ENCODE measurements at regions not wholly inside any gene's neighbourhood (a gene's known extent, or its start where the extent isn't known, plus 50 kb on each side); places are given as distances from the start of the nearest gene placed in this dataset.

DNA sequence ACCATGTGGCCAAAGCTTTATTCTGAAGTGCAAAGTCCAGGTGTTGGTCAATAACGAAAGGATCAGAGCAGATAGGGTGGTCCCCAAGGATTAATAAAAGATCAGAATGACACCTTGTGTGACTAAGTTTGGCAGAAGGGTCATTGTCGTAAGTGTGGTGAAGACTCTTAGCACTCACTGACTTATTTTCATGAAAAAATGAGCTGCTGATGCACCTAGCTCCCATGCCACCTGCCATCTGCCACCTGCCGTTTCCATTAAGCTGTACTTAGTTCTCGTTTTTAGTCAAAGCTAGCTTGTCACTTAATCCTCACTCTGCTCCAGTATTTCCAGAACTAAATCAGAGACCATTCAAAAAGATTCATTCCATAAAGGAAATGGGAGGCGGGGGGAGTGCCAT lies 112.6 kb downstream of the SEC16B start:
- H3K4me1 ChIP-seq (ENCODE audit: low read depth), result no peaks in the 10 kb centered on the region
- DNase-seq (no peak), ATAC-seq (no peak)
- no peaks in the 10 kb centered on the region for H3K36me3 ChIP-seq (ENCODE audit: low read depth)
- H3K9me3 ChIP-seq, result no peaks in the 10 kb centered on the region
- H3K4me3 ChIP-seq, result no peak overlapping the region
- intact Hi-C loops (cut with DNase I, micrococcal nuclease), result no loop called here
- TF ChIP-seq, protein P1, sequence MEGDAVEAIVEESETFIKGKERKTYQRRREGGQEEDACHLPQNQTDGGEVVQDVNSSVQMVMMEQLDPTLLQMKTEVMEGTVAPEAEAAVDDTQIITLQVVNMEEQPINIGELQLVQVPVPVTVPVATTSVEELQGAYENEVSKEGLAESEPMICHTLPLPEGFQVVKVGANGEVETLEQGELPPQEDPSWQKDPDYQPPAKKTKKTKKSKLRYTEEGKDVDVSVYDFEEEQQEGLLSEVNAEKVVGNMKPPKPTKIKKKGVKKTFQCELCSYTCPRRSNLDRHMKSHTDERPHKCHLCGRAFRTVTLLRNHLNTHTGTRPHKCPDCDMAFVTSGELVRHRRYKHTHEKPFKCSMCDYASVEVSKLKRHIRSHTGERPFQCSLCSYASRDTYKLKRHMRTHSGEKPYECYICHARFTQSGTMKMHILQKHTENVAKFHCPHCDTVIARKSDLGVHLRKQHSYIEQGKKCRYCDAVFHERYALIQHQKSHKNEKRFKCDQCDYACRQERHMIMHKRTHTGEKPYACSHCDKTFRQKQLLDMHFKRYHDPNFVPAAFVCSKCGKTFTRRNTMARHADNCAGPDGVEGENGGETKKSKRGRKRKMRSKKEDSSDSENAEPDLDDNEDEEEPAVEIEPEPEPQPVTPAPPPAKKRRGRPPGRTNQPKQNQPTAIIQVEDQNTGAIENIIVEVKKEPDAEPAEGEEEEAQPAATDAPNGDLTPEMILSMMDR (IDR thresholded peaks at IDR 0.05), result no peak

DNA sequence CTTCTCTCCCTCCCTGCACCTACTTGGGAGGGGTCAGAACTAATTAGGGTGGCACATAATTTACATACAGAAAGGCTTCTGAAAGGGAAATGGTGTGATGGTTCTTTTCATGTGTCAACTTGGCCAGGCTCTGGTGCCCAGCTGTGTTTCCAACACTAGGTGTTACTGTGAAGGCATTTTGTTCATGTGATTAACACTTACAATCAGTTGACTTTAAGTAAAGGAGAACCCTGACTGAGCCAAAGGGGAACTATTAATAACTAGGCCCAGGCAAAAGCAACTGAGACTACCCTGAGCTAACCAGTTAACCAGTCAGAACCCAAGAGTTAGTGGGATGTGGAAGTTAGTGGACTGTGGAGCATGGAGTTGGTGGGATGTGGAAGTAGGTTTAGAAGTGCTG lies 114.9 kb downstream of the SEC16B start:
- Histone ChIP-seq H3K36me3 (ENCODE audit: low read depth) (no peaks in the 10 kb centered on the region), H3K4me1 (ENCODE audit: low read depth) (no peaks in the 10 kb centered on the region), H3K9me3 (no peaks in the 10 kb centered on the region), H3K4me3 (no peak overlapping the region)
- ATAC-seq (no peak), DNase-seq (no peak)
- intact Hi-C loops (cut with DNase I, micrococcal nuclease), result no loop called here
- TF ChIP-seq, protein P1 (IDR thresholded peaks at IDR 0.05), result no peak

DNA sequence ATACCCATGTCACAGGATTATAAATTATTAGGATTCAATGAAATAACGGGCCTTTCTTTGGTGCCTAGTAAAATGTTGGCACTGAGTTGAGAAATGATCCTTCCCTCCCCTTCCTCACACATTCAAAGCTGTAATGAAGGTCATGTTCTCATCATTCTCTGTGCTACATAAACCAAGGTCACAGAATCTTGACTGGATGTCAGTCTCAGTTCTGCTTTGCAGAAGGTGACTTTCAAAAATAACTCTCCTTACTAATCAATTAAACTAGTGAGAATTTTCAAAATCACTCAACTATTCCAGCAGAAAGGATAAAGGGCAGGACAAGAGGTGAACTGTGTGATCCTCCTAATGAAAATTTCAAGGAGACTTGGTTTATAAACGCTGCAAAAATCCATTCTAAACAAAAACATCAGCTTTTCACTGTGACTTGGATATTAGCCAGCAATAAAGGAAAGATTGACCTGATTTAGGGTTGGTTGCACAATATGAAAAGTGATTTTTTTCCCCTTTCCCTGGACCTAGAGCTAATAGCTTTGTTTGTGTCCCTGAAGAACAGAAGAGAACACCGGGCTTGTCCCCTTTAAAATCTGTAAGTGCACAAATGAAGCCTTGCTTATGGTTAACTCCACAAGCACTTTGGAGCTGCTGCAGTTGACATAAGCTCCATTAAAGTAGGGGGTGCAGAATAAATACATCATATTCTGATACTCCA lies 120.1 kb downstream of the SEC16B start:
- H3K4me1 ChIP-seq (ENCODE audit: low read depth), result no peaks in the 10 kb centered on the region
- ATAC-seq, result no peak
- H3K4me3 ChIP-seq, result no peak overlapping the region
- H3K9me3 ChIP-seq, result no peaks in the 10 kb centered on the region
- DNase-seq, result no peak
- intact Hi-C loops (cut with DNase I, micrococcal nuclease), result no loop called here
- H3K36me3 ChIP-seq (ENCODE audit: low read depth), result no peaks in the 10 kb centered on the region
- TF ChIP-seq, protein P1 (IDR thresholded peaks at IDR 0.05), result no peak

DNA sequence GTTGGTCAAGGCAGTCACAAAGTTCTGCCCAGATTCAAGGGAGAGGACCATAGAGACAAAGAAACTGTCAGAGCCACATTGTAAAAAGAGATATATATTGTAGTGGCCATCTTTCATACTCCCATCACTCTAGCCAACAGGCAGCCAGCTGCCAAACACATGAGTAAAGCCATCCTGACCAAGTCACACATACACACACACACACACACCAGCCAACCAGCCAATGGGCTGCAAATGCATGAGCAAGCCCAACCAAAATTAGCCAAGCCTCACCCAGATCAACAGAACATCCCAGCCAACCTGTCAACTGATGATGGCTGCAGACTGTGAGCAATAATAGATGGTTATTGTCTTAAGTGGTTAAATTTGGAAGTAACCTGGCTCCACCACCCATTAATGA lies 120.7 kb downstream of the SEC16B start:
- DNase-seq, result no peak
- intact Hi-C loops (cut with DNase I, micrococcal nuclease), result no loop called here
- H3K9me3 ChIP-seq, result no peaks in the 10 kb centered on the region
- H3K4me3 ChIP-seq, result no peak overlapping the region
- no peaks in the 10 kb centered on the region for H3K4me1 ChIP-seq (ENCODE audit: low read depth)
- no peaks in the 10 kb centered on the region for H3K36me3 ChIP-seq (ENCODE audit: low read depth)
- TF ChIP-seq, protein P1 (IDR thresholded peaks at IDR 0.05), result no peak
- ATAC-seq, result no peak

DNA sequence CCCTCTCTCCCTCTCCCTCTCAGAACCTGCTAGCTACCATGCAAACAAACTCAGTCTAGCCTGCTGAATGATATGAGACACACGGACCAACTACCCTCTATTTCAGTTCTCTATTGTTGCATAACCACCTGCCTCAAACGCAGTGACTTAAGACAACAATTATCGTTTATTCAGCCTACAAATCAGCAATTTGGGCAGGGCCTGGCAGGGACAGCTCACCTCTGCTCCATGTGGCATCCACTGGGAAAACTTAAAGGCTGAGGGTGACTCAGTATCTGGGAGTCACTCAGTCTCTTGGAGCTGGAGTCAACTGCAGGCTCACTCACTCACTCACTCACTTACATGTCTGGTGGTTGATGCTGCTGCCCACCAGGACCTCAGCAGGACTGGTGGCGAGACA lies 121.3 kb downstream of the SEC16B start:
- Histone ChIP-seq H3K36me3 (ENCODE audit: low read depth) (no peaks in the 10 kb centered on the region), H3K4me3 (no peak overlapping the region), H3K4me1 (ENCODE audit: low read depth) (no peaks in the 10 kb centered on the region), H3K9me3 (no peaks in the 10 kb centered on the region)
- ATAC-seq, result no peak
- no peak for DNase-seq
- intact Hi-C loops (cut with DNase I, micrococcal nuclease), result no loop called here
- TF ChIP-seq, protein P1 (IDR thresholded peaks at IDR 0.05), result no peak

DNA sequence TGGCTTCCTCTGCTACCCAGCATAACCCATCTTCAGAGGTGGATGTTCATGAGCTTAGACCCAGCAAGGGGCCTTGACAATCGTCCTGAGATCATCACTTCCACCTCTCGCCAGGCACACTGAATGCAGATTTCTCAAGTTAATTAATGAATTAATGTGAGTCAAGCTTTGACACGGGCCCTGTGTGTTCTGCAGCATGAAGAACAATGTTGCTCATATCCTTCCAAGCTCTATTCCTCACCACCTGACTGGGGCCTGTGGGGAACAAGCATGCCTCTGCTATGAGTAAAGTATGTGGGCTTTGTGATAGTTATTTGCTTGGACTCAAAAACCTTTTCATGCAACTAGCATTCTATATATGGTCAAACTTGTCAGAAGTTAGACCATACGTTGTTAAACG lies 122.0 kb downstream of the SEC16B start:
- TF ChIP-seq, protein P1 (IDR thresholded peaks at IDR 0.05), result no peak
- no peaks in the 10 kb centered on the region for H3K36me3 ChIP-seq (ENCODE audit: low read depth)
- H3K9me3 ChIP-seq, result no peaks in the 10 kb centered on the region
- ATAC-seq, result no peak
- DNase-seq, result no peak
- no peak overlapping the region for H3K4me3 ChIP-seq
- no peaks in the 10 kb centered on the region for H3K4me1 ChIP-seq (ENCODE audit: low read depth)
- intact Hi-C loops (cut with DNase I, micrococcal nuclease), result no loop called here
